HG03354 (cell line): ENCODE measurements at regions not wholly inside any gene's neighbourhood (a gene's known extent, or its start where the extent isn't known, plus 50 kb on each side); places are given as distances from the start of the nearest gene placed in this dataset.

Source experiments
- ATAC-seq: cut with Tn5 transposase; IDR thresholded peaks from one replicate; pipeline ENCODE4 v1.9.1; 2021; ENCODE audit warnings: mild to moderate bottlenecking; ENCODE audit not compliant: unreplicated experiment, poor library complexity, severe bottlenecking

DNA sequence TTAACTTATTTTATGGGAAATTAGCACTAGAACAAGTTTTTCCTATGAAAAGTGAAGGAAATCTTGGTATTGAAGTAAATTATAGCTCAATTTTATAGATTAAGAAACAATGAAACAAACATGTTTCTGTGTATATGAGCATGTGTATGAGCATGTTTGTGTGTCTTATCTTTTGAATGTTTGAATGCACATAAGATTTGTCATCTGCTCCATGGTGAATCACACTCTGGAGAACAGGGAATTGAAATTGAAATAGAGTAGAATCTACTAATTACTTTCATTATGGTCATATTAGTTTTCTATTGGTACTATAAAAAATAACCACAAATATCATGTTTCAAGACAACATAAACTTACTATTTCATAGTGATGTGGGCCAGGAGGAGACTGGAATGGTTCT is 646.6 kb downstream of the OTOL1 start:
- no peak for ATAC-seq

DNA sequence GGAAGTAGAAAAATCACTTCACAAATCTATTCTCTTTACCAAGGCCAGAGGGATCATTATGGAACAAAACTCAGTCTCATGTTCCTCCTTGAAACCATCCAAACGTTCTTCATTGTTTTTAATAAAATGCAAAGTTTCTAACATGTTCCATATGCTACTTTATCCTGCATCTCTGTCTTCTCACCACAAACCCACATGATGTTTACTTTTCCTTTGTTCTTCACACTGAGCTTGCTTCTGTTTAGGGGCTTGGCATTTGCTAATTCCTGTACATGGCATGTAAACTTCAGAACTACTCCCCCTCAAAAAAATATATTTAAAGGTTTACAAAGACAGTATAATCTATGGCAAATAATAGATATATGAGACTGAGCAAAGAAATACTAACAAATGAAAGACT is 651.4 kb downstream of the OTOL1 start:
- no peak for ATAC-seq

DNA sequence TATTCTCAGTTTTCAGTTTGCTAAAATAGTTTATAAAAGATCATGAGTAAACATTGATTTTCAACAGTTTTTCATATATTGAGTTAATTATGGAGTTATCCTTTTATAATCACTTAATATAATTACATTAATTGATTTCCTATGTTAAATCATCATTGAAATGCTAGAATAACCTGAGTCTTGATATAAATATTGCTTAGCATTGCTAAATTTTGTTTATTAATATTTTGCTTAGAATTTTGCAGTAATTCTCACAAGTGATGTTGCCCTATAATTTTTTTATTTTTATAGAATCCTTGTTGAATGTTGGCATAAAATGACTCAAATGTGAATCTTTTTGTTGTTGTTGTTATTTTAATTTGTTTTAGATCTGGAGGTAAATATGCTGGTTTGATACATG is 654.2 kb downstream of the OTOL1 start:
- no peak for ATAC-seq

DNA sequence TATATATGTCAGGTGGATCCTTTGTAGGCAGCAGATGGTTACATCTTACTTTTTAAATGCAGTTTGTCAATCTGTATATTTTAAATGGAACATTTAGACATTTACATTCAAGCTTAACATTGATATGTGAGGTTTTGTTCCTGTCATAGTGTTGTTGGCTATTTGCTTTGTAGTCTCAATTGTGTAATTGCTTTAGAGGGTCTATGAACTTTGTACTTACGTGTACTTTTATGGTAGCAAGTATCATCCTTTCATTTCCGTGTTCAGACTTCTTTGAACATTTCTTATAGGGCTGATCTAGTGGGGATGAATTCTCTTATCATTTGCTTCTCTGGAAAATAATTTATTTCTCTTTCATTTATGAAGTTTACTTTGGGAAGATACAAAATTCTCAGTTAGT is 656.0 kb downstream of the OTOL1 start:
- ATAC-seq, result no peak

DNA sequence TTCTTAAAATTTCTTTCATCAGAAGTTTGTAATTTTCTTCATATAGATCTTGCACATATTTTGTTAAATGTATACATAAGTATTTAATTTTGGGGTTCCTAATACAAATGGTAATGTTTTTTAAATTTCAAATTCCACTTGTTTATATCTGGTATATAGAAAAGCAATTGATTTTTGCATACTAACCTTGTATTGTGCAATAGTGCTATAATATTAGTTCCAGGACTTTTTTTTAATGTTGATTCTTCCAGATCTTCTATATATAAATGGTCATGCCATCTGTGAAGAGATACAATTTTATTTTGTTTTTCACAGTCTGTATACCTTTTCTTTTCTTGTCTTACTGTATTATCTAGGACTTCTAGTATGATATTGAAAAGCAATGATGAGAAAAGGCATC is 665.0 kb downstream of the OTOL1 start:
- no peak for ATAC-seq

DNA sequence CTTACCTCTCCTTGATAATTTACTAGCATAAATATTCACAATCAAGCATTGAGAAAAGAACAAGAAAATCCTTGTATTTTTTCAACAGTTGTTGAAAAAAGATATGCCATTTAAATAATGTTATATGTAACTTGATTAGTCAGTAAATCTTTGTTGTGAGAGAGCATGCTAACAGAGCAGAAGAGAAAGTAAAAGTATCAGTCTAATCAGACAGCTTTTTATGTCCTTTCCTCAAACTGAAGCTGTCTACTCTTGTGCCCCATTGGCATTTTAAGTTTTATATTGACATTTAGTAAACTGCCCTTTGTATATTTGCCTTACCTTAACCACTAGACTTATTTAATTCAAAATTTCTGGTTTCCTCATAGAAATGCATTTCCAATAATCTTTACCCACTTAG is 668.7 kb downstream of the OTOL1 start:
- no peak for ATAC-seq

DNA sequence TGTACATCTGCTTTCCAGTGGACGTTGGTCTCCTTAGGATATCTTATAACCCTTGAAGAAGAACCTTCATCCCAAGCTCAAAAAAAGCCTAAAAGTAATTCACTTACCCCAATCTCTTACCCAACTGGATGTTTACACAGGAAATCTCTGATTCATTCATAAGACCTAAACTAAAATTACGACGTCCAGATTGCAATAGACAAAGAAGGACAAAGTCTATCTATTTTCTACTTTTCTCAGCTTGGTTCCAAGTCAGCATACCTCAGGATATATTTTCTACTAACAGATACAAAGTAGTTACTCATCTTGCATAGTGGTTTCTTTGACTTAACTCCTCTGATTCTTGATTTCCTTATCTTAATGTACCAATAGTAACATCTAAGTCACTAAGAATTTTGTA is 669.9 kb downstream of the OTOL1 start:
- no peak for ATAC-seq

DNA sequence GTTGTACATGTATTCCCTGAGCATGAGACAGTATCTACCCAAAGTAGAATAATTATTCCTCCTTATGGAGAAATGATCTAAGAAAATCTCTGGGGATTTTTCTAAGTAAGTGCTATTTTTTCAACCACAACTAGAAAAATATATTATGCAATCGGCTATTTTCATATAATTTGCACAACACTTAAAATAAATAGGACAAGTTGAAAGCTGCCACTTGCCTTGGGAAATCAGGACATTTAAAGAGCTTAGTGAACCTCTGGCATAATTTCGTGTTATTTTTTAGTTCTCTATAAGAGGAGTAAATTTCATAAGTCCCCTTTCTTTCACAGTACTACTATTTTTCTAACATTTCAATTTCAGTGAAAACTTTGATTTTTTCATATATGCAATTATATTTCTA is 672.1 kb downstream of the OTOL1 start:
- no peak for ATAC-seq

DNA sequence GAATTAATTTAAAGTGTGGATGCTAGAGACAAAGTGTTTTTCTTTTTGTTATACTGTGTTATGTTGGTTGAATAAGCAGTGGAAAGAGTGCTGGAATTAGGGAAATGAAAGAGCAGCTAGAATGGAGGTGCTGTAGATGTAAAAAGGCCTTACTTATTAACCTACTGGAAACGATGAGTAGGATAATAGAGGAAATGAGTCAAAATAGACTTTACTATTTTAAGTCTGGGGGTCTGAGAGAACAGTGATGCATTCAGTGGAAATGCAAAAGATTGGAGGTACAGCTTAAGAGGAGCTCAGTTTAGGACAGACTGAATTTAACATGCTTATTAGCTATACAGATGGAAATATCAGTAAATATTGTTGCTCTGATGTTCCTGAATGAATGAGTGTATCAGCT is 674.0 kb downstream of the OTOL1 start:
- ATAC-seq, result peak; percentile 74

DNA sequence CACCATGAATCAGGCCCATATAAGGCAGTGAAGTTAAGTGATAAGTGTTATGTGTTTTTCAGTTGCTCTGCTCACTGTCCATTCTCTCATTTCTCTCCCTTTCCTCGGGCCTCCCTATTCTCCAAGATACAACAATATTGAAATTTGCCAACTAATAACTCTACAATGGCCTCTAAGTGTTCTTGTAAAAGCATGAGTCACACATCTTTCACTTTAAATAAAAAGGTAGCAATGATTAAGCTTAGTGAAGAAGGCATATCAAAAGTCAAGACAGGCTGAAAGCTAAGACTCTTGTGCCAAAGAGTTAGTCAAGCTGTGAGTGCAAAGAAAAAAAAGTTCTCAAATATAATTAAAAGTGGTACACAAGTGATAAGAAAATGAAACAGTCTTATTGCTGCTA is 675.4 kb downstream of the OTOL1 start:
- ATAC-seq, result no peak

DNA sequence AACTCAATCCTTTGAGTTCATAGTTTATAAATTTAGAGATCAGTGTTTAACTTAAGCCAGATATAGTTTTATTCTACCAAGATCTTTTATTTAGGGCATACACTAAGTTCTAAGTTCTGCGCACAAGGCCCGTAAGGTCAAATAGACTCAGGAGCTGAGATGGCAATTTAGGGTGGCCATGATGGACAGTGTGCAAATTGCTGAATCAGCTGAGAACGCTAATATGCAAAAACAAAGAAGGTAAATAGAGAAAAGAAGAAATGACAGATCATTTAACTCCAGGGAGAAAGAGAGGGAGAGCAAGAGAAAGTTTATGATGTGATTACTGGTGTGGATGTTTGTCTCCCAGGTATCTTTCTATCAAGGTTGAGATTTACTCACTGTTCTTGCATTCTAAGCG is 678.5 kb downstream of the OTOL1 start:
- ATAC-seq, result no peak

DNA sequence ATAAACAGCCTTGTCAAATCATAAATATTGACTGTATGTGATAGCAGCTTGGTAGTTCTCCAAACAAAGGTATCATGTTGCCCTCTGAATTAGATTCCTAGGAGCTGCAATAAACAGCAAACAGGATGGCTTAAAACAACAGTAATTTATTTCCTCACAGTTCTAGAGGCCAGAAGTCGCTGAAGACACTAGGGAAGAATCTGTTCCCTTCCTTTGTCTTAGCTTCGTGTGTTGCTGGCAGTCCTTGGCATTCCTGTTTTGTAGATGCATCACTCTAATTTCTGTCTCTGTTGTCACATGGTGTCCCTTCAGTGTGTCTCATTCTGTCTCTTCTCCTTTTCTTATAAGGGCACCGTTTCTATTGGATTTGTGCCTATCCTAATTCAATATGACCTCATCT is 679.3 kb downstream of the OTOL1 start:
- ATAC-seq, result no peak

DNA sequence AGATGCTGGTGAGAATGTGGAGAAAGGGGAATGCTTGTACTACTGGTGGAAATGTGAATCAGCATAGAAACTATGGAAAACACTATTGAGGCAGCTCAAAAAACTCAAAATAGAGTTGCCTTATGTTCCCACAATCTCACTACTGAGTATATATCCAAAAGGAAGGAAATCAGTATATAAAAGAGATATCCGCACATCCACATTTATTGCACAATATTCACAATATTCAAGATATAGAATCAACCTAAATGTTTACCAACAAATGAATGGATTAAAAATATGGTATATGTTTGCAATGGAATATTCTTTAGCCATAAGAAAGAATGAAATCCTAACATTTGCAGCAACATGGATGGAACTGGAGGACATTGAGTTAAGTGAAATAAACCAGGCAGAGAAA is 686.8 kb downstream of the OTOL1 start:
- no peak for ATAC-seq

DNA sequence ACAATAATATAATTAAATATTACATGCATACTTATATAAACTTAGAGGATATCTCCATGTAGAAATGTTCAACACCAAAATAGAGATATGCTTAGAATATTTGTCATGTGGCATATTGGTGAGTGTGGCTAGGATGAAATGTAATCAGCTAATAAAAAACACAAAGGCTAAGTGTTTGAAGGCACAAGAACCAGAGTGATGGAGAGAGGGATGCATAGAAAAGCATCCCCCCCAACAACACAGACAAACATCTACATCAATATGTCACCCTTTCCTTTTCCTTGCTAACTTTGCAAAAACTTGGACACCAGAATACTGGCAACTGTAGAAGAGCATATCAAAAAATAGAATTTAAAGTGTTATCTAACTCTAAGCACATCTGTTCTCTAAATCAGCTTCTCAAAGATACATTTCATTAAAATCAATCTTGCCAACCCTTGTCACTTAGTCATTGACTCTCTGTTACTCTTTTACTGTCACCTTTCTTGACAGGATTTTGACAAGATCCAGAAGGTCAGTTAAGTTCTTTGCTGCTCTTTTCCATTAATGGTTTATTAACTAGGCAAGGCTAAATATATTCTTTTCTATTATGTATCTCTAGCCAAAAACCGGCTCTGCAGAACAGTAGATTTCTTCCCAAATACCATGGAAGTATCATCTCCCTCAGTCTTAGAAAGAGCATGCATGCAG is 695.9 kb downstream of the OTOL1 start:
- ATAC-seq, result no peak

DNA sequence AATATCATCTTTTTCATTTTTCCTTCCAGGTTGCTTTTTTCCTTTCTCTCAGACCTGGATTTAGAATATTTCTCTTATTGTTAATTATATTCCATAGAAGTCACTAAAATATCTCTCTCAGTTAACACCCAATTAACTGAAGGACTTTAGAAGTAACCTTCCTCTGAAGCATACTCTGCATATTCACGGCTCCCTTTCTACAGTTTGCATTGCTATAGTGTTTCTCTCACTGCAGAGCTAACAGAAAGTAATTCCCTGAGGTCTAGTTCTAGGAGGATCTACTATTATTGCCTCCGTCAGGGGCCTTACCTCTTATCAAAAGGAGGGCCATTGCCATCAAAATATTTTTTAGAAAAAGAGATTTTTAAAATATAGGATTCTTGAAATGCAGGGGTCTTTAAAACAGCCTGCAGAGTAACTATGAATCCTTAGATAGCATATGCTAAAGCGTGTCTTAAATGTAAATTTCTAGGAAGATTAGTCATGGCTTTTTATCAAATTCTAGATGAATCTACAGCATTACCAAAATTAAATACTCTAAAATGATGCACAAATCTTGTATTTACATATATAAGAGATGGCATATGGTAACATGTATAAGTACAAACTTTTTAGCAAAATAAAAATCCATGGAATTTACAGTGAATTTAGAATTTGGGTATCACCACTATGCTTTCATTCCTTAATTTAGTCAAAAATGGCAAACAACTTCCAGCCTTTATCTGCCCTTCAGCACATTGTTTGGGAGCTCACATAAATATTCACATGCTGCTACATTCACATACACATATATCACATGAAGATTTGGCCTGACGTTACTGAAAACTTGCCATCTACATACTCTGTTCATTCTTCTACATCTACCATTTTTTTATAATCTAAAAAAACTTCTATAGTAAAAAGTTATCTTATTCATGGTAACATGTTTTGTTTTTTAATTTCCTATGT is 696.8 kb downstream of the OTOL1 start:
- no peak for ATAC-seq

DNA sequence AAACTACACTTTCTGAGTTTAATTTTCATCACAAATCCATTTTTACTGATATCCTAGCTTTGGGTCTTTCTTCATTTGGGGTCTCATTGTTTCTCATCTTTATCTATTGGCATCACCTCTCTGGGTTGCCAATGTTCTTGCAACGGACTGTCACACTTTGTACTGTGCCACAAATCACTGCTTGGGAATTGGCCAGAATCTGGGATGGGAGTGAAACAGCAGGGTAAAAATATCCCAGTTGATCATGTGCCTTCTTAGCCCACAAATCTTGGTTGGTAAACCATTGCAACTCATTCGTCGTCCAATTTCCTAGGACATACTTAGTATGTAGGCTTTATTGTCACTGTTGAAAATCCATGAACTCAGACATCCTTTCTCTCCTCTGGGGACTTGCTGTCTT is 698.5 kb downstream of the OTOL1 start:
- ATAC-seq, result no peak

DNA sequence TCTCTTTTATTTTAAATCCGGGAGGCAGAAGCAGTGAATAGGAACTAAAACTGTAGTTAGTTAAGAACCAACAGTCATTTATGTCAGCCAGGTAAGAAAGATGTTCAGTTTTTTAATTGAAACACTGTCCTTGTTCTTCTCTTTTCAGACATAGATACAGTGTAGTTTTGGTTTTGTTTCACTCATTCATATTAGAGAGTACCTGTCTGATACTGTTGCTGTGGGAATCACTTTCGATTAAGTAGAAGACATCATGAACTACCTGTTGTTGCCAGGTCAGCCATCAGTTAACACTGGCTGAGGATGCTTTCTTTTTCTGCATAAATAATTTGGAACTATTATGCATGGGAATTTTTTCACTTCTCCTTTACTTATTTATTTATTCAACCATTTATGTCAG is 700.4 kb downstream of the OTOL1 start:
- no peak for ATAC-seq

DNA sequence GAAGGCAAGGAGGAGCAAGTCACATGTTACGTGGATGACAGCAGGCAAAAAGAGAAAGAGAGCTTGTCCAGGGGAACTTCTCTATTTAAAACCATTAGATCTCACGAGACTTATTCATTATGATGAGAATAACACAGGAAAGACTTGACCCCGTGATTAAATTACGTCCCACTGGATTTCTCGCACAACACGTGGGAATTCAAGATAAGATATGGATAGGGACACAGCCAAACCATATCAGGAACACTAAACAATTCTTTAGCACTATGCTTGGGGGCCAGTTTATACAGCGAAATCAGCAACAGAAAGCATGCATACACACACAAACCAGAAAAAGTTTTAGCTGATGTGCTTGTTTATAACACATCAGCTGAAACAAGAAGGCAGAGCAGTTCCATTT is 704.2 kb downstream of the OTOL1 start:
- no peak for ATAC-seq

DNA sequence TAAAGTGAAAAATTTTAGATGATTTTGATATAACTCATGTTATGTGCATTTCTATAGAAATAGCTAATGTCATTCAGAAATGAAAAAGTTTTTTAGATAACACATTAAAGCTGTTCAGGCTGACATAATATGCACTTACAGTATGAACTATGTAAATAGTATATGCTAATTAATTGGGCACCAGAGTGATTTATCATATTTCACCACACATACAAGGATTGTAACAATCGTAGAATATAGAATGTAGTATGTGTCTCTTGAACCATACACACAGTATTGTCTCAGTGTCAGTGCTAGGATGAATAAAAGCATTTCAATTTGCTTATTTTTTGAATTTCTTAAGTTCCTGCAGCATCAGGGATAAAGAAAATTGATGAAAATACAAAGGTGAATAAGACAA is 710.0 kb downstream of the OTOL1 start:
- no peak for ATAC-seq

DNA sequence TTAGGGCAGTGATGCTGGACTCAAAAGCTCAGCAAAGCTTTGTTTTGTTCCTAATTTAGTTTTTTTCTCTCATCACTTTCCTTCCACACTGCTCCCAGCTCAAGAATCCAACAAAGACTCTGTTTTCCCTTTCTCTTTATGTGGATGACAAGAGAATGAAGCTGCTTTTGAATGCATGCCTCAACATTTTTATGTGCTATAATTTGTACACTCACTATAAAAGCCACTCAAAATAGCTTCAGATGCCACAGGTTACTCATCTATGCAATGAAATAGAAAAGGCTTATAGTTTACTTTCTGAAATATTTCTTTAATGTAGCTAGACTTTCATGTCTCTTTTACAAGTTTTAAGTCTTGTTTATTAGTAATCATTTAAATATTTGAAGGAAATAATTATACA is 714.9 kb downstream of the OTOL1 start:
- no peak for ATAC-seq

DNA sequence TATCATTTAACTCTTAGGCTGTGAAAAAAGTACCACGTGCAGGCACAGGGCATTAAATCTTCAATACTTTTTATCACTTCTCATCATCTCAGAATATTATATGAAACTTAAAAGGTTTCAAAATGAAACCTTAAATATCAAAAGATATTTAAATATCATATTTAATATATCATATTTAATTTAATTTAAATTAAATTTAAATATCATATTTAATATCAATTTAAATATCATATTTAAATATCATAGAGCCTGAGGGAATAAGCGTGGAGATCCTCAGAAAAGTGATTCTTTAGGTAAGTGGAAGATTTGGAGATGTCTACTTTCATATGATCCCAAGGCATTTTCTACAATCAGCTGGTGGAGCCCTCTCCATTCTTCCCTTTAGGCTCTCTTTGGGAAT is 716.6 kb downstream of the OTOL1 start:
- ATAC-seq, result no peak
